HCT116 (cell line): ENCODE measurements at regions not wholly inside any gene's neighbourhood (a gene's known extent, or its start where the extent isn't known, plus 50 kb on each side); places are given as distances from the start of the nearest gene placed in this dataset.

Experiments used
- ATF3 ChIP-seq: IDR thresholded peaks from 2 replicates; pipeline ENCODE4 v1.6.1; 2012
- CEBPB ChIP-seq: IDR thresholded peaks from 2 replicates; pipeline ENCODE4 v1.6.1; 2012; ENCODE audit warnings: low read depth
- CTCF ChIP-seq, 3 experiments: fragments of 200-600 bp in 1 of 3; sonication (generic) in 1 of 3; IDR thresholded peaks in 2 of 3; conservative IDR thresholded peaks in 1 of 3; 2 replicates each; pipeline ENCODE4 v1.5.1; 2012 to 2017; ENCODE audit warnings: low read depth in 2 of 3, low read length in 2 of 3, antibody characterized with exemption in 1 of 3, borderline replicate concordance in 1 of 3, control low read depth in 1 of 3, mild to moderate bottlenecking in 1 of 3, mixed read lengths in 1 of 3, mixed run types in 1 of 3, moderate library complexity in 1 of 3; ENCODE audit not compliant: insufficient read depth in 1 of 3
- EGR1 ChIP-seq: IDR thresholded peaks from 2 replicates; pipeline ENCODE4 v1.6.1; 2012; ENCODE audit warnings: low read depth
- EZH2 ChIP-seq: fragments of 200-600 bp; sonication (generic); IDR thresholded peaks from 2 replicates; pipeline ENCODE4 v1.6.1; 2017; ENCODE audit warnings: antibody characterized with exemption, mixed run types
- EZH2phosphoT487 ChIP-seq: fragments of 200-600 bp; IDR thresholded peaks from 2 replicates; pipeline ENCODE4 v1.6.1; 2018; ENCODE audit warnings: antibody characterized with exemption, borderline replicate concordance
- POLR2A ChIP-seq: IDR thresholded peaks from 2 replicates; pipeline ENCODE4 v1.7.0; 2011; ENCODE audit warnings: borderline replicate concordance; ENCODE audit not compliant: insufficient read depth, insufficient read length; ENCODE audit errors: extremely low read depth
- POLR2AphosphoS5 ChIP-seq: IDR thresholded peaks from 2 replicates; pipeline ENCODE4 v1.6.1; 2011; ENCODE audit warnings: mild to moderate bottlenecking, low read depth, low read length, moderate library complexity
- SP1 ChIP-seq: IDR thresholded peaks from 2 replicates; pipeline ENCODE4 v1.6.1; 2012; ENCODE audit warnings: low read depth
- TCF7L2 ChIP-seq: IDR thresholded peaks from 2 replicates; pipeline ENCODE4 v1.7.0; 2011; ENCODE audit warnings: borderline replicate concordance, inconsistent platforms; ENCODE audit not compliant: insufficient read depth, insufficient read length; ENCODE audit errors: extremely low read depth
- ZNF274 ChIP-seq: fragments of 200-500 bp; sonication (Bioruptor generic); IDR thresholded peaks from 2 replicates; pipeline ENCODE4 v1.6.1; 2014; ENCODE audit warnings: mild to moderate bottlenecking, low read depth, low read length, inconsistent platforms
- TF ChIP-seq, protein P1 (sequence below): IDR thresholded peaks from 2 replicates; pipeline ENCODE4 v1.6.1; 2012; ENCODE audit warnings: low read depth

- TF ChIP-seq CTCF (IDR thresholded peaks at IDR 0.05 in 2 of 3, conservative IDR thresholded peaks at IDR 0.05 in 1 of 3; ENCODE audit: borderline replicate concordance in 1 of 3, insufficient read depth in 1 of 3, low read depth in 2 of 3, low read length in 2 of 3) (no peak), POLR2AphosphoS5 (no peak), TCF7L2 (no peak), POLR2A (no peak), CEBPB (no peak), EZH2 (no peak), ZNF274 (no peak), EGR1 (no peak), SP1 (no peak), EZH2phosphoT487 (no peak), ATF3 (no peak)
- TF ChIP-seq, protein P1, sequence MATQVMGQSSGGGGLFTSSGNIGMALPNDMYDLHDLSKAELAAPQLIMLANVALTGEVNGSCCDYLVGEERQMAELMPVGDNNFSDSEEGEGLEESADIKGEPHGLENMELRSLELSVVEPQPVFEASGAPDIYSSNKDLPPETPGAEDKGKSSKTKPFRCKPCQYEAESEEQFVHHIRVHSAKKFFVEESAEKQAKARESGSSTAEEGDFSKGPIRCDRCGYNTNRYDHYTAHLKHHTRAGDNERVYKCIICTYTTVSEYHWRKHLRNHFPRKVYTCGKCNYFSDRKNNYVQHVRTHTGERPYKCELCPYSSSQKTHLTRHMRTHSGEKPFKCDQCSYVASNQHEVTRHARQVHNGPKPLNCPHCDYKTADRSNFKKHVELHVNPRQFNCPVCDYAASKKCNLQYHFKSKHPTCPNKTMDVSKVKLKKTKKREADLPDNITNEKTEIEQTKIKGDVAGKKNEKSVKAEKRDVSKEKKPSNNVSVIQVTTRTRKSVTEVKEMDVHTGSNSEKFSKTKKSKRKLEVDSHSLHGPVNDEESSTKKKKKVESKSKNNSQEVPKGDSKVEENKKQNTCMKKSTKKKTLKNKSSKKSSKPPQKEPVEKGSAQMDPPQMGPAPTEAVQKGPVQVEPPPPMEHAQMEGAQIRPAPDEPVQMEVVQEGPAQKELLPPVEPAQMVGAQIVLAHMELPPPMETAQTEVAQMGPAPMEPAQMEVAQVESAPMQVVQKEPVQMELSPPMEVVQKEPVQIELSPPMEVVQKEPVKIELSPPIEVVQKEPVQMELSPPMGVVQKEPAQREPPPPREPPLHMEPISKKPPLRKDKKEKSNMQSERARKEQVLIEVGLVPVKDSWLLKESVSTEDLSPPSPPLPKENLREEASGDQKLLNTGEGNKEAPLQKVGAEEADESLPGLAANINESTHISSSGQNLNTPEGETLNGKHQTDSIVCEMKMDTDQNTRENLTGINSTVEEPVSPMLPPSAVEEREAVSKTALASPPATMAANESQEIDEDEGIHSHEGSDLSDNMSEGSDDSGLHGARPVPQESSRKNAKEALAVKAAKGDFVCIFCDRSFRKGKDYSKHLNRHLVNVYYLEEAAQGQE = no peak
These were observed 107.7 kb upstream of the CLMP start for GRCh38 chr11:123302751-123303195.
